Right atrium auricular region (tissue), 2 donors: ENCODE measurements at regions not wholly inside any gene's neighbourhood (a gene's known extent, or its start where the extent isn't known, plus 50 kb on each side); places are given as distances from the start of the nearest gene placed in this dataset.

Source experiments
- DNase-seq: peaks from one replicate; pipeline ENCODE4 v3.0.0-alpha.2; 2019; ENCODE audit warnings: low spot score
- H3K27ac ChIP-seq, 2 donors: fragments of 200-600 bp; sonication (generic); 1 replicate in 1 of 2; 2 replicates in 1 of 2; pipeline ENCODE4 v1.5.1; 2016 to 2019
- H3K27me3 ChIP-seq, 2 donors: fragments of 200-600 bp; sonication (generic); one replicate each; pipeline versions ENCODE4 v1.5.1 to v1.6.0; 2017 to 2019
- H3K36me3 ChIP-seq: fragments of 200-600 bp; sonication (generic); one replicate; pipeline ENCODE4 v1.5.1; 2016
- H3K4me1 ChIP-seq, 2 donors: fragments of 200-600 bp; sonication (generic); one replicate each; pipeline versions ENCODE4 v1.5.1 to v1.6.0; 2017 to 2019
- H3K4me3 ChIP-seq, 2 donors: fragments of 200-600 bp; sonication (generic); 1 replicate in 1 of 2; 2 replicates in 1 of 2; pipeline ENCODE4 v1.5.1; 2017 to 2019; ENCODE audit warnings: mild to moderate bottlenecking in 1 of 2, moderate library complexity in 1 of 2
- H3K9me3 ChIP-seq, 2 donors: fragments of 200-600 bp; sonication (generic); one replicate each; pipeline ENCODE4 v1.5.1; 2019
- TF ChIP-seq, protein P1 (sequence below), 2 donors: fragments of 200-600 bp; sonication (generic); IDR thresholded peaks; one replicate each; pipeline ENCODE4 v1.5.1; 2019; ENCODE audit warnings: antibody characterized with exemption in 2 of 2

DNA sequence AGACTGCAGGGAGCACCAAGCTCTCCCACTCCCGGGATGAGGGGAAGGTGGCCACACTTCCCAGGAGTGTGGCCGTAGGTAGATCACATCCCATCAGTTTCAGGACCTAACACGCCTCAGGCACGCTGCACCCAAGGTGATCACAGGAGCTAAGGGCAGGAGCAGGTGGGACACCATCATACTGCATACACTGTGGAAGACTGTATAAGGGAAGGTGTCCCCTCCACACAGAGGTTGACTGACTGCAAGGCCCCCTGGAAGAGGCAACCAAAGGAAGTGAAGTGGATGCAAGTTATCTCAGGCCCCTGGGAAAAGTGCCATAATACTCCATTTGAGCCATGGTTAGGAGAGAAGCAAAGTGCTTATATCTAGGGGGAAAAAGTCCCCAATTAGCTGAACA, 351.9 kb upstream of the SMIM21 start:
- Histone ChIP-seq H3K4me1 (no peaks in the 10 kb centered on the region), H3K4me3 (no peak overlapping the region), H3K27me3 (no peaks in the 10 kb centered on the region), H3K9me3 (no peaks in the 10 kb centered on the region), H3K36me3 (no peaks in the 10 kb centered on the region), H3K27ac (no peak overlapping the region)
- TF ChIP-seq, protein P1, sequence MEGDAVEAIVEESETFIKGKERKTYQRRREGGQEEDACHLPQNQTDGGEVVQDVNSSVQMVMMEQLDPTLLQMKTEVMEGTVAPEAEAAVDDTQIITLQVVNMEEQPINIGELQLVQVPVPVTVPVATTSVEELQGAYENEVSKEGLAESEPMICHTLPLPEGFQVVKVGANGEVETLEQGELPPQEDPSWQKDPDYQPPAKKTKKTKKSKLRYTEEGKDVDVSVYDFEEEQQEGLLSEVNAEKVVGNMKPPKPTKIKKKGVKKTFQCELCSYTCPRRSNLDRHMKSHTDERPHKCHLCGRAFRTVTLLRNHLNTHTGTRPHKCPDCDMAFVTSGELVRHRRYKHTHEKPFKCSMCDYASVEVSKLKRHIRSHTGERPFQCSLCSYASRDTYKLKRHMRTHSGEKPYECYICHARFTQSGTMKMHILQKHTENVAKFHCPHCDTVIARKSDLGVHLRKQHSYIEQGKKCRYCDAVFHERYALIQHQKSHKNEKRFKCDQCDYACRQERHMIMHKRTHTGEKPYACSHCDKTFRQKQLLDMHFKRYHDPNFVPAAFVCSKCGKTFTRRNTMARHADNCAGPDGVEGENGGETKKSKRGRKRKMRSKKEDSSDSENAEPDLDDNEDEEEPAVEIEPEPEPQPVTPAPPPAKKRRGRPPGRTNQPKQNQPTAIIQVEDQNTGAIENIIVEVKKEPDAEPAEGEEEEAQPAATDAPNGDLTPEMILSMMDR (IDR thresholded peaks at IDR 0.05): no peak
- DNase-seq: no peak

- no peaks in the 10 kb centered on the region for H3K9me3 ChIP-seq
- no peaks in the 10 kb centered on the region for H3K4me1 ChIP-seq
- H3K27ac ChIP-seq: no peak overlapping the region
- TF ChIP-seq, protein P1 (IDR thresholded peaks at IDR 0.05): no peak
- H3K4me3 ChIP-seq: no peak overlapping the region
- no peaks in the 10 kb centered on the region for H3K27me3 ChIP-seq
- no peak for DNase-seq
- H3K36me3 ChIP-seq: no peaks in the 10 kb centered on the region
Observed at GRCh38 chr18:75777630-75778029, 350.1 kb upstream of the SMIM21 start.

DNA sequence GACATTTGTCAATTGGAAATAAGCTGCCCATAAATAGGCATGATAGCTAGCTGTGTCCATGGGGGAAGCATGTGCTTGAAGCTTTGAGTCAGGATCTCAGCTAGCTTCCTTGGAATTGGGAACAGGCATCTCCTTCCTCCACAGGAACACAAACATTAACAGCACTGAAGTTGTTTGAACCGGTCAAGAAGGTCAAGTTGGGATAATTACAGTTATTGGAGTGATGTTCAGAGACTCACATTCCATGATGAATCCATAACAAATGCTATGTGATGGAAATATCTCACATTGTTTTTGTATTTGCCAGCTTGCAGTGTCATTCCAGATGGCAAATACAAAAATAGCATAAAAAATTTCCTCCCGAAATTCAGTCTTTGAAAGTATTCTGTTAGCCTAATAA, 347.6 kb upstream of the SMIM21 start:
- DNase-seq: no peak
- TF ChIP-seq, protein P1 (IDR thresholded peaks at IDR 0.05): no peak
- H3K27ac ChIP-seq: no peak overlapping the region
- H3K4me3 ChIP-seq: no peak overlapping the region
- no peaks in the 10 kb centered on the region for H3K36me3 ChIP-seq
- no peaks in the 10 kb centered on the region for H3K4me1 ChIP-seq
- H3K9me3 ChIP-seq: no peaks in the 10 kb centered on the region
- H3K27me3 ChIP-seq: no peaks in the 10 kb centered on the region

DNA sequence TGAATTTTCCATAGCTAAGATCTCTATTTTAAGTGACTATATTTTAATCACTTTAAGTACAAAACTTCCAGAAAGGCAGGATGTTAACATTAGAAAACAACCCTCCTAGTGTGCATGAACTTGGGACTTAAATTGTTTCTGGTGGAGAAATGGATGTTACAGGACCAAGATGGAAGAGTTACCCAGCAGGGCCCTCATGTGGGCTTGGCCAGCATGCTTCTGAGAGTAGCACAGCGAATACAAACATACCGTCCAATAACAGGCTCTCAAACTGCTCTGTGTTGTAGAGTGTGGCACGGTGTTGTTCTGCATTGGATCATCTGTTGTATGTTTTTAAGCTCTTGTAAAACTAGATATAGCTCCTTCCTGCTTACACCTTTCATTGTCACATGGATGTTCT, 346.1 kb upstream of the SMIM21 start:
- TF ChIP-seq, protein P1 (IDR thresholded peaks at IDR 0.05): no peak
- DNase-seq: no peak
- Histone ChIP-seq H3K27ac (no peak overlapping the region), H3K36me3 (no peaks in the 10 kb centered on the region), H3K4me1 (no peaks in the 10 kb centered on the region), H3K4me3 (no peak overlapping the region), H3K27me3 (no peaks in the 10 kb centered on the region), H3K9me3 (no peaks in the 10 kb centered on the region)

- H3K4me3 ChIP-seq: no peak overlapping the region
- TF ChIP-seq, protein P1 (IDR thresholded peaks at IDR 0.05): no peak
- H3K9me3 ChIP-seq: no peaks in the 10 kb centered on the region
- no peak for DNase-seq
- H3K27me3 ChIP-seq: no peaks in the 10 kb centered on the region
- H3K4me1 ChIP-seq: no peaks in the 10 kb centered on the region
- H3K36me3 ChIP-seq: no peaks in the 10 kb centered on the region
- H3K27ac ChIP-seq: no peak overlapping the region
Observed at GRCh38 chr18:75762758-75763157, 335.3 kb upstream of the SMIM21 start.

DNA sequence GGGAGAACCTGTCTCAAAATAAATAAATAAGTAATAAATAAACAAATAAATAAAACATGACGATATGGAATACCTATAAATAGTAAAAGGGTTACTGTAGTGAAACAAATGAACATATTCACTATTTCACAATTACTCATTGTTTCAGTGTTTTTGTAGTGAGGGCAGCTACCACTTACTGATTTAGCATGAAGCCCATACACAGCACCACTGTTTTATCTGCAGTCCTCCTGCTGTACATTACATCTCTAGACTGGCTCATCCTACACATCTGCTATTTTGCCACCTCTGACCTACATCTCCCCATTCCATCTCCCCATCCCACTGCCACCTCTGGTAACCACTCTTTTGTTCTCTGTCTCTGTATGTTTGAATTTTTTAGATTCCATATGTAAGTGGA, 332.7 kb upstream of the SMIM21 start:
- H3K36me3 ChIP-seq: no peaks in the 10 kb centered on the region
- H3K9me3 ChIP-seq: no peaks in the 10 kb centered on the region
- H3K4me1 ChIP-seq: no peaks in the 10 kb centered on the region
- DNase-seq: no peak
- no peak overlapping the region for H3K27ac ChIP-seq
- H3K27me3 ChIP-seq: no peaks in the 10 kb centered on the region
- TF ChIP-seq, protein P1 (IDR thresholded peaks at IDR 0.05): no peak
- no peak overlapping the region for H3K4me3 ChIP-seq
